ENCODE measurements at regions not wholly inside any gene's neighbourhood (a gene's known extent, or its start where the extent isn't known, plus 50 kb on each side); places are given as distances from the start of the nearest gene placed in this dataset.

DNA sequence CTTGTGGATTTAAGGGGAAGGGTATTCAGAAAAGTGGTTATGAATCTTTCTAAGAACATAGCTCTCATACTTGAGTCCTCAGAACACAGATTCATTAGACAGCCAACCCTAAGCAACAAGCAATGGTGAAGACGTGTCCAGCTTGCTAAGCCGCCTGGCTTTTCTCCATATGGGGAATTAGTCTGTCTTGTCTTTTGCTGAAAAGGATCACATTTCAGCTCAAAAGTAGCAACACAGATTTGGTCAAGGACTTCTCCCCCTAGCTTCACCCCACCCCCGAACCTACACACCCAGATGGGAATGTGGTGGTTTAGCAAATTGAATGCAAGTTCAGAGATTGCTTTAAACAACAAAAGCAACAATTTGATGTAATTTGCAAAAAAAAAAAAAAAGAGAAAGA lies 103.3 kb upstream of the RASGEF1B start:
- no peak for DNase-seq

- no peak for DNase-seq
These were observed 102.1 kb upstream of the RASGEF1B start for GRCh38 chr4:81573840-81574239.

DNA sequence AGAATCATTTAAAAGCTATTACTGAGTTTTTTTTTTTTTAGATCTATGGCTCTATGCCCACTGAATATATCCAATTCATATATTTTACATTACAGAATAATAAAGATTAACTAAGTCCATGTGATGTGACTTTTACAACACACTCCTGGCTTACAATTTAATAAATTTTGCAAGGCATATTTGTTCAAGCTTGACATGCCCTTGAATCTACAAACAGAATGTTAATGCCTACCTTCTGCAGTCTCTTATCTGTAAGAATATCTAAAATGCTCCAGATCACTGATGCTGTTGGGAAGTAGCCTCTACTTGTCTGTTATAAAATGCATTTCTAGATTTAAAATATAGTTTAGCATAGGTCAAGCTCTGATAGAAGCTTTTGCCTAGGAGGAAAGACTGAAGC lies 100.7 kb upstream of the RASGEF1B start:
- DNase-seq = no peak

- no peak for DNase-seq
These were observed 99.4 kb upstream of the RASGEF1B start for GRCh38 chr4:81571105-81571504.

GRCh38 chr4:81566161-81566591 lies 94.5 kb upstream of the RASGEF1B start:
- no peak for DNase-seq

DNA sequence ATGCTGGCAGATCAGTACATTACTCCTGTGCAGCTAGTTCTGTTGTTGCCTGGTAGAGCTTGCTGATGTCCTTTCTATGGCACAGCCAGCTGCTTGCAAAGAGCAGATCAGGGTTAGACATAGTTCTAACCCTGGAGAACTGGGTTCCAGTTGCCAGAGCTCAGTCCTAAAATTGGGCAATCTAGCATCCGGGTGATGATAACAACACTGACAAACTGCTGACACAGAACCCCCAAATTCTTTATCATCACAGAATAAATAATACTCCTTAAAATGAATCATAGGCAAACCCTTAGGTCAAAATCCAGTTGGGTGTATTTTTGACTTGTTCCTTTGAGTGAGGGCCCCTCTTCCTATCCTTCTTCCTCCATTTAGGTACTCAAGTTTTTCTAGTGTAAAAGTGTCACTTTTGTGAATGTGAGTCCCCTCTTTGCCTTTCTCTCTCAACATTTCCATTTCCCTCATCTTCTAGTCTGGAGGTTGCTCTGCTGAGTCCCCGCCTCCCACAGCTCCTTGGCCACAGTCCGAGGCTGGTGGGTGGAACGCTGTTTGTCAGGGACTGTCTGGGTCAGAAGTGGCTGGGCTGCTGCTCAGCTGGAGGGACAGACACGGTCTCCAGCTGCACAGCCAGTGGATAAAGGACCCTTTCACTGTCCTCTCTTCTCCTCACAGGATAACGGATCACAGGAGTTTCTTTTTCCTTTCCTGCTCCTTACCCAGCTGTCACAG lies 93.6 kb upstream of the RASGEF1B start:
- no peak for DNase-seq

DNA sequence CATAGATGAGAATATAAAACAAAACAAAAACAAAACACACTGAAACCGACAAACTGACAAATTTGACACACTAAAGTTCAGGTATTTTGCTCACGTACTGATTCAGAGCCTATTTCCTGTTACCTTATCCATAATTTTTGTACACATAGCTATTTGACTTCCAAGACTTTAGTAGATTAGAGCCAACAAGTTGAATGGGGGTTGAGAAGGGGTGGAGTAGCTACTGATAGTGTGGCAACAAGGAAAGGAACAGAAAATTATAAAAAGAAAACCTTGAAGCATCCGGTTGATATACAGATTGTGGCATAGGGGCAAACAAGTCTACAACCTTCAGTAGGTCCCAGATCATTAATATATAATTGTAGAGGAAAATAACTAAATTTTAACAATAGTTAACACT lies 92.3 kb upstream of the RASGEF1B start:
- no peak for DNase-seq

- DNase-seq = no peak
These were observed 90.4 kb upstream of the RASGEF1B start for GRCh38 chr4:81562093-81562492.

- DNase-seq = no peak
These were observed 85.6 kb upstream of the RASGEF1B start for GRCh38 chr4:81557306-81557705.

DNA sequence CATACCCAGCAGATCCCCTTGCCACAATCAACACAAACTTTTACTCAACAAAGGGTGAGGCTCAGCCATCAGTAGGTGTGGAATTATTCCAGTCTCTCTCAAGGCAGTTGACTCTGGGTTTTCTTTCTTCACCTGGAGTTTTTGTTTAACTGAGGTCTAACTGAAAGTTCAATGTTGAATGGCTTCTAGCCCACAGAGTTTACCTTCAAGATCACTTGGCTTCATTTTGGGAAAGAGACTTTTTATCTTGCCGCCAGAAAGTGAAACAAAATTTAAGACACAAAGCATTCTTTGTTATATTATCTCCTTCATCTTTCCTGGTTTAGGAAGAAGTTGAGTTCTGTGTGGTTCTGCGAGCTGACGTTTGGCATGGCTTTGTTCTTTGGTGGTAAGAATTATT lies 83.8 kb upstream of the RASGEF1B start:
- DNase-seq = no peak

DNA sequence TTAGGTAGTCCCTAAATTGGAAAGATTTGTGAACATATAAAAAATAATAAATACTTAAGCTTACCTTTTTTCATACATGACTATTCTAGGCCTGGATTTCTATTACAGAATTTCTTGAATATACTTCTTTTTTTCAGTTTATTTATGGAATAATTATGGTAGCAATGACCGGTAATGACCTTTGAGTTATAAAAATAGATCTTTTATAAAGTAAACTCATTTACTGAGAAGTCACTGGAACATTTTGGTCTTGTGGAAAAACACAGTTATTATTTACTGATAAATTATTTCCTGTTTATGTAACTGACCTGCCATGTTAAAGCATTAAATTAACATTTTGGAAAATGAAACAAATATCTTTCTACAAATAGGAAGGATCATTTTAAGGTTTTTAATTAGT lies 80.4 kb upstream of the RASGEF1B start:
- no peak for DNase-seq

DNA sequence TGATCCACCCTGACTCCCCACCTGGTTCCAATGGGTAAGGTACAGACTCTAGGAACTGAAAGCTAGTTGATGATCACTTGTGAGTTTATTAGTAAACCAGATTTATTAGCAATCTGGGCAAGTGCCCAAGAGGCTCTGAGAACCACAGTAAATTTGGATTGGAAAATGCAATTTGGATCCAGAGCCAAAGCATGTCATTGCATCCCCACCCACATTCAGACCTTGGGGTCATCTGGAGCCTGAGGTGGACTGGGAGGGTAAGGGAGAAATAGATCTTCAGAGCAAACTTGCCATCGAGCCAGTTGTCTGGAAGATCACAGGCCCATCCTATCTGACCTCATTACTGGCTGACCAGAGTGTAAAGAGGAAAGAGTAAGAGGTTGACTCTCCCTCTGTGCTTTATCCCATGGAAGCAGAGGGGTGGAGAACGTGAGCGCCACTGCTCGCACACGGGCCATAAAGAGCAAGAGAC lies 78.7 kb upstream of the RASGEF1B start:
- DNase-seq = no peak

GRCh38 chr4:81549984-81550383 lies 78.3 kb upstream of the RASGEF1B start:
- DNase-seq = no peak

DNA sequence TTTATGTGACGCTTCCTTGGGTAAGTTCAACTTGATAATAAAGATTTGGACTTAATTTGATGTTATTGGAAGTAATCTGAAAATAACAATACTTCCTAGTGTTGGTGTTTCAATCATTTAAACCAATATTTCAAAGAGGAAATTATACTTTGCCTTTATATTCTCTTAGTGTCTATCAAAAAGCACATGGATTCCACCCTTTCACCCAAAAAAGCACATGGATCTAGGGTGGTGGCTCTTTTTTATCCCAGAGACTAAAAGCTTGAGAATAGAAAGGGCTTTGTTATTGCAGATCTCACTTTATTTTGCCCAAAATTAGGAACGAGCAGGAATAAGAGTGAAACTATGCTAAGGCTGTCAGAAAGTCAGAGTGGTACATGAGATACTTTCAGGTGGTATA lies 75.1 kb upstream of the RASGEF1B start:
- DNase-seq = no peak

DNA sequence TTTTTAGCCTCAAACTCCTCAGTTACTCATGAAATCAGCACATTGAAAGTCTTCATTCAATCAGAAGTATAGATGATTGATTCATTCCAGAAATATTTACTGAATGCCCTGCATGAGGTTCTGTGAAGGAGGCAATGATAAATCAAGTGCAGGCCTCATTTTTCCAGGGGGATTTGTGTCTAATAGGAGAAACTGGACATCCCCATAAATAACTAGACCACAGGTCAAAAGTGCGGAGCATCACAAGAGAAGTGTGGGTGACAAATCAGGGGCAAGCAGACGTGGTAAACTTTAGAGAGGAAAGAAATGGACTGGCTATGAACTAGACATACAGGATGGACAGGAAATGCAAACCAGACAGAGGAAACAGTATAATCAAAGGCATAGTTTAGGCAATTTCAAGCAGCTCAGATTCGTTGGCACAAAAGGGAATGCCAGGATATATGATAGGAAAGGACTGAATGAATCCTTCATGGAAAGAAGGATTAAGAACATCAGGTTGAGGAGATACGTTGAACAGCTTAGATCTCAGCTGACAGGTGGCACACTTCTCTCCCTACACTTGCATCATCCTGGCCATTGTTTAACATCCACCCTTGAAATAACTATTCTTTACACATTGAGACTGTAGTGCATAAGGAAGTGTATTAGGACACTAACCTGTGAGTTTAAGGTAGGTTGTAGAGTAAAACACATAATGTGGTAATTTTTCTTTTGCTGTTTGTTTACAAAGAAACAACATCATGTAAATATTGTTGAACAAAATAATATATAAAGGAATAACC lies 69.6 kb upstream of the RASGEF1B start:
- no peak for DNase-seq

- DNase-seq = no peak
These were observed 67.2 kb upstream of the RASGEF1B start for GRCh38 chr4:81538716-81539427.

- no peak for DNase-seq
These were observed 59.7 kb upstream of the RASGEF1B start for GRCh38 chr4:81531410-81531809.

DNA sequence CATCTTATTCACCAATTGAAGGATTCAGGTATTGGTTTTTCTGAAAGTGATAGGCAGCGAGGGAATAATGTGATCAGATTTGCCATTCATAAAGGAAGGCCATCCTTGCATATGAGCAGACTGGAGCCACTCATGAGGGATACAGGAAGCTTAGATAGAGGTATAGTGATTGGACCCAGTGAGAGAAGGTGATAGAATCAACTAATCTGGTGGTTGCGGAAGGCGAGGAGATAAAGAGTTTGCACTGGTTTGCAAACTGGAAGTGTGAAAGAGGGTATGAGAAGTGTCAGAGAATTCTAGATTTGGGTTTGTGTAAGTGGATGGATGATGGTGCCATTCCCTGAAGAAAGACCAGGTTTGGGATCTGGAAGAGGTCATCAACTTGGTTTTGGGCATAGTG lies 57.3 kb upstream of the RASGEF1B start:
- no peak for DNase-seq

DNA sequence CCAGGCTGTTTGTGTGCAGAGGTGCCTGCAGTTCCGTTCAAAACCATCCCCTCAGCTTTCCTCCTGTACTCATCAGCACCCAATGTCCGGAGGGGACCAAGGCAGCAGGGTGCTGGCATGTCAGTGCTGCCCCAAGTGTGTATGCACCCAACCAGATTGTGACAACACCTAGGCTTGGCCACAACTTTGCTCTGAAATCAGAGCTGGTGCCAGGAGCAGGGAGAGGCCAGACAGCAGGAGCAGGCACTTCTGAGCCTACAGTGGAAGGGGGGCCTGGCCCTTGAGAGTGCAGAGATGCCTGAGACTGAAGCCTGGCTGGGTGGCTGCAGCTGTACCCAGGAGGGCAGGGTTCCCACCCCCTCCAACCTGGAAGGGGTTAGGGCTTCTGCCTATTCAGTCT lies 56.5 kb upstream of the RASGEF1B start:
- no peak for DNase-seq

GRCh38 chr4:81527709-81528108 lies 56.0 kb upstream of the RASGEF1B start:
- DNase-seq = no peak

- DNase-seq = no peak
These were observed 55.4 kb upstream of the RASGEF1B start for GRCh38 chr4:81527115-81527514.

DNA sequence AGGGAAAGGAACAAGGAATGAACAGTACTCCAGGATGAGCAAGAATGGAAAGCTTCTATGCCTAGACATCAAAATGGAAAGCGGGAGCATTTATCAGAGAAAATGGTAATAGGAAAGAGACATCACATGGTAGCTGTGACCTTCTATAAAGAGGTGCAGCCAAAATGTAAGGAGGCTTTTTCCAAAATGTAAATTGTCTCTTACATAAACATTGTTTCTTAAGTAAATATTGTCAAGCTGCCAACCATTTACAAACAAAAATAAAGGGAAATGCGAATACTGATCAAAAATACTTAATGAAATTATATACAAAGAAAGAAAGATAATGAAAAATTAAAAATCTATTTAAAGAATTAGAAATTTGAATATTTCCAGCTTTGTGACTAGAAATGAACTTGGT lies 55.0 kb upstream of the RASGEF1B start:
- DNase-seq = no peak

DNA sequence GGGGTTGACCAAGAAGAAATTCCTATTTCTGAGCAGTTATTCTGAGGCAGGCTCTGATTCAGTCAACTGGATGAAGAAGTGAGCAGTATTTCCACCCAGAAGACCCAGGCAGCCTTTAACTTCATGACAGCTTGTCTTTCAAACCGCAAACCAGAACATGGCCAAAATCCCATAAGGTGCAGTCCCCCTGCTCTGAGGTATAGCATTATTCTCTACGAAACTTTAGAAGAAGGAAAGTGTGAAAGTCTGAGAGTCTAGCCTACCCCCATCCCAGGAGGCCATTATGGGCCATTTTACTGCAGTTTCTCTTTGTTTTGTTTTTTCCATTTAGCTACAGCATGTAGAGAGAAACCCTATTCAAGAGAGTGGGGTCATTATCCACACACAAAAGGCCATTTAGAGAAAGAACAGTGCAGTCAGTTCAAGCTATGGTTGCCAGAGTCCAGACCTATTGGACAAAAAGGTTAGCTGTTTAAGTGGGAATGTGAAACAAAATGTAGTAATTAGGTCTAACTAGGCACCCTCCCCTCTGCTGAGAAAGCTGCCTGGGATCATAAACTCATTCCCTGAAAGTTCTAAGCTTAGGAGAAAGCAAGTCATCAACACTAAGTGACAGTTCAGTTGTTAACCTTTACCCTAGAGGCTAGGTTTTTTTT lies 52.1 kb upstream of the RASGEF1B start:
- DNase-seq = no peak

Measured in NCI-H1092 treated with DMSO at 0.1 percent for 48 hours (cell line).